ENCODE measurements at regions not wholly inside any gene's neighbourhood (a gene's known extent, or its start where the extent isn't known, plus 50 kb on each side); places are given as distances from the start of the nearest gene placed in this dataset.

GRCh38 chr22:49113758-49114157 lies 713.9 kb downstream of the BRD1 start:
- no peak for DNase-seq

- no peak for DNase-seq
These were observed 714.7 kb downstream of the BRD1 start for GRCh38 chr22:49112661-49113626.

DNA sequence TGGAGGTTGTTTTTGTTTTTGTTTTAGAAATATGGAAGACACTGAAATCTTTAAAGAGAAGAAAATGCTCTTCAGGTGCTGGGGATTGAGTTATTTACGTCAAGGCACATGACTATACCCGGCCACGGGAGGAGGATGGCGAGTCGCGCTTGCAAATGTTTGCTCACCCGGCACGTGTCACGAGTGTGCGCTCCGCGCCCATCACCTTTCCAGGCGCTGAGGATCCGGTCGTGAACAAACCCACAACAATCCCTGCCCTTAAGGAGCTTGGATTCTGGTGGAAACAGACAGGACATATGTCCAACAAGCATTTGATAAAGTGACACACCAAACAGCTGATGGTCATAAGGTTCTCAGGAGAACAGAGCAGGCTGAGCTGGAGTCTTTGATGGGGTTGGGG lies 715.5 kb downstream of the BRD1 start:
- DNase-seq, result no peak

- DNase-seq, result no peak
These were observed 716.6 kb downstream of the BRD1 start for GRCh38 chr22:49111085-49111484.

DNA sequence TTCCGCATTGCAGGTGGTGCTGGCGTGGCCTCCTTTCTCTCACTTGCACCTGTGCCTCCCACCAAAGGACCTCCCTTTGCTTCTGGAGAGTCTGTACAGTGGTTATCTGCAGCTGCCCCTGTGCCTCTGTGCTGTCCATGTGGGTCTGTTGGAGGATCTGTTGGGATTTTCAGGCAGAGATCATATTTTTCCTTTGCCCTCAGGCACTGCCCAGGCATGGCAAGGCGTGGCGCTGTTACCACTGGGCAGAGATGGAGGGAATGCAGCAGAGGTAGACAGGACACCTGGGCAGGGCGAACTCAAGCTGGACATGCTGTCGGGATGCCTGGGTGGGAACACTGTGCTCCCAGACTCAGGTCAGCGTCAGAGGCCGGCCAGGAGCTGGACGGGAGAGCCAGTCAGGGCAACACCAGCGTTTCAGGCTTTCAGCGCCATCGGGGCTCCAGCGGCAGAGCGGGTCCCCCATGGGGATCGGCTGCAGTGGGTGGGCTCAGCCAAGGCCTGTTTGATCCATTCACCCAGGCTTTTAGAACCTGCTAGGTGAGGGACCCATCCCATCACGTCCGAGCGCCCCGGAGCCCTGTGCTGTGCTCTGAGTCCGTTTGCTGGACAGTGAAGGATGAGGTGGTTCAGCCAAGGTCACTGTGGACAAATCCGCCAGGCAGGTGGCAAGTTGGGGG lies 718.9 kb downstream of the BRD1 start:
- no peak for DNase-seq

DNA sequence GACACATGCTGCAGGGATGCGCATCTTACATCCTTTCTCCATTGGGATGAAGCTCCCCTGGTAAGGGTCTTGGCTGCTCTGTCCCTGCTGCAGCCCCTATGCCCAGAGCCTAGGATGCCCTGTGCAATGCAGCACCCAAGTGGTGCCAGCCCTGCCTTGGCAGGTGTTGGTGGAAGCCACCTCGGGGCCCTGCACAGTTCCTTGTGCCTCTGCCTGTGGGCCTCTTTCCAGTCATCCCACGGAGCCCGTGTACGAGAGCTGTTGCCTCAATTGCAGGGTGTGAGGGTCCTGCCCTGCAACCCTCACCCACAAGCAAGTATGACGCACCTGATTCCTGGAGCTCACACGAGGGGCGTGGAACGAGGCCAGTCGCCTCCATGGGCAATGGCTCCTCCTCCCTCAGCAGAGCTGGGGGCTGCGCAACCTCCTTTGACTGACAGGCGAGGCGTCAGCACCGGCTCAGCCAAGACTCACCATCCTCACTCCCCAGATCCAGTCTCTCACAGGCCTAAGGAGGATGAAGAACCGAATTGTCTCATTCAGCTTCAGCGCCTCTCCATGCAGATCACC lies 719.6 kb downstream of the BRD1 start:
- no peak for DNase-seq

DNA sequence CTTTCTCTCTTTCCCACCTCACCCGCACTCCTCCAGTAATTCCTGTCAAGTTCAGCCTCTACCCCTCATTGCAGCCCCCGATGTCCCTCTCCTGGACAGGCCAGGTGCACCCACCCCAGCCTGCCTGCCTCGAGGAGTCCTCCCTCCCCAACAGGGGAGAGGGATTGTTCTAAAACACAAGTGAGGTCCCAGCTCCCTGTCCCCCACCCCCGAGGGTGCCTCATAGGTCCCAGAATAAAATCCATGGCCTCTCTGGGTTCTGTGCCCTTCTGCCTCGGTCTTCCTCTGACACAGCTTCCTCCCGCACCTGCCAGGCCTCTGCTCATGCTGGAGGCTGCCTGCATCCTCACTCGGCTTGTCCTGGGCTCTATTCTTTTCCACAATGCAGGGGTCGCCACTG lies 720.1 kb downstream of the BRD1 start:
- no peak for DNase-seq

DNA sequence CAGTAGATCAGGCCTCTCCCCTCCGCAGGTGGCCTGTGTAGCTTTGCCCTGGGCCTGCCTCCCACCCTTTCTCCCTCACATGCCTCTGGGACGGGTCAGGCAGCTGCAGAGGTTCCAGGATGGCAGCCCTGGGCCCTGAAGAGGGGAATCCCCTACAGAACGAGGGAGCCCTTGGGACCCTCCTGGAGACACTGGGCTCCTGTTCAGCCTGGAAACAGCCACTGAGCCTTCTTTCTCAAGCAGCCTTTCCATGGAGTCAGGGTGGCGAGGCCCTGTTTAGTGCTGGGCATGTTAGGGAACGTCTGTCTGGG lies 720.9 kb downstream of the BRD1 start:
- no peak for DNase-seq

- DNase-seq, result no peak
These were observed 721.4 kb downstream of the BRD1 start for GRCh38 chr22:49106096-49106841.

GRCh38 chr22:49104434-49104833 lies 723.2 kb downstream of the BRD1 start:
- DNase-seq, result no peak

- no peak for DNase-seq
These were observed 724.2 kb downstream of the BRD1 start for GRCh38 chr22:49103314-49104059.

DNA sequence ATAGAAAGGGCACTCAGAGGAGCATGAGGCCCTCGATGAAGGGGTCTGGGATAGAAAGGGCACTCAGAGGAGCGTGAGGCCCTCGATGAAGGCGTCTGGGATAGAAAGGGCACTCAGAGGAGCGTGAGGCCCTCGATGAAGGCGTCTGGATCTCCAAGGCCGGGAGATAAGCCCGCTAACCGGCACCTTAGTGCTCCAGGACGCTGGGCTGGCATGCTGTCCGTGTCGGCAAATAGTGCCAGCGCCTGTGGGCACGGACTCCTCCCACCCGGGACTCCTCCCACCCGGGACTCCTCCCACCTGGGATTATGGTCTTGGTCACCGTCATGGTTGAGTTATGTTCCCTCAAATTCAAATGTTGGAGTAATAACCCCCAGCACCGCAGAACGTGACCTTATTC lies 725.3 kb downstream of the BRD1 start:
- DNase-seq, result no peak

DNA sequence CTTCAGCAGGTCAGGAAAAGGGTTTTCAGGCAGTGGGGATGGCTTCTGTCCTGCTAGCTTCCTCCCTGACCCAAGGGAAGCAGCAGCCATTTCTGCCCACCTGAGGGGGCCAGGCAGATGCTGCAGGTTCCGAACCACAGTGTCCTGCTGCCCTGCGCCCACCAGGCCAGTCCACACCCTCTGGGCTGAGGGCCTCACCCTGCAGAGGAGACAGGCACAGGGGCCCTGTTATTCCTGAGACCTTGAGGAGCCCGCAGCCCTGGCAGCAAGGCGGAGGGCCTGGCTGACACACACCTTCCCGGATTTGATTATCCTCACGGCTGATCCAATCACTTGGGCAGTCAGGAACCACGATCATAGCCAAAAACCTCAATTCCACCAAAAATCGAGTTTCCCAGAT lies 725.8 kb downstream of the BRD1 start:
- no peak for DNase-seq

DNA sequence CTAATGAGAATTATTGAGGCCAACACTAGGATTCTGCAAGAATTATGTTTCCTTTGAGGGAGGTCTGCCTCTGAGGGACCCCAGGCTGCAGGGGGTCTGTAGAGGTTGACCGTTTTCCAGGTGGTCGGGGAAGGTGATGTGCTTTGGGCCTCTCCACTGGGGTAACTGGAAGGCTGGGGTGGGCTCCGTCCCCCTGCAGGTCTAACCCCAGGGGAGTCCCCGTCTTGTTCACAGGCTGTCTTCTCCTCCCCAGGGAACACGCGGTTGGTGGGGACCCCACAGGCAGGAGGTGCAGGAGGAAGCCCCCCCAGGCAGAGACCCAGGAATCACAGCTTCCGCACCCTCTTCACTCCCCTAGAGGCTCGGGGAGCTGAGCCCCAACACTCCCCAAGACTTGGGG lies 726.4 kb downstream of the BRD1 start:
- no peak for DNase-seq

DNA sequence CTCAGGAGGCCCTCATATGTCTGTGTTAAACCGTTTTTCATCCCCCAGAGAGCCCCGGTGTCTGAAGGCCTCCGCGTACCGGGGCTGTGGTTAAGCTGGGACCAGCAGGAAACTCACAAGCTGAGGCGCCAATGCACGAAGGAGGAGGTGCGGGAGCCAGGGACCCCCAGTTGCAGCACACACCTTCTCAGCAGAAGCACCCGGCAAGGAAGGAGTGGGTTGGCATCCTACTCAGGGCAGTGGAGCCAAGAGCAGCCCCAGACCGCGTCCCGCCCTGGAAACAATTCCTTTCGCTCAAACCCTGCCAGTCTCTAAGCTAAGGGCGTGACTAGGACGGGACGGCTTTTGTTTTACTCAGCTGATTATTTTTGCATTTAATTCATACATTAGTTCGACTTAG lies 726.9 kb downstream of the BRD1 start:
- DNase-seq, result no peak

DNA sequence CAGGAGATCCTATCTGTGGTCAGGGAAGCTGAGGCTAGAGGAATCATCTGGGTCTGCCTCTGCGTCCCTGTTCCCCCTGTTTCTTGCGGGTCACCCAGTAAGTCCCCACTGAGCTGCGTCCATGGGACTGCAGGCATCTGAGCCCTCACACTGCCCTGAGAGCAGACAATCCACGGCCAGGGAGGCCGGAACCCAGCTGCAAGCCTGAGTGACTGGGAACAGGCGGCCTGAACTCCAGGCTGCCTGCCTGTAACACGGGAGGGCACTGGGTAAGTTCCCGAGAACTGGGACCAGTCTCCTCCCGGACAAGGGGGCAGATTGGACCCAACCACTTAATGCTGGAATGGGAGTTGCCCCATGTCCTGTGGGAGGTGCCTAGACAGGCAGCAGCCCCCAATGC lies 727.4 kb downstream of the BRD1 start:
- no peak for DNase-seq

- DNase-seq, result no peak
These were observed 728.1 kb downstream of the BRD1 start for GRCh38 chr22:49099496-49100124.

DNA sequence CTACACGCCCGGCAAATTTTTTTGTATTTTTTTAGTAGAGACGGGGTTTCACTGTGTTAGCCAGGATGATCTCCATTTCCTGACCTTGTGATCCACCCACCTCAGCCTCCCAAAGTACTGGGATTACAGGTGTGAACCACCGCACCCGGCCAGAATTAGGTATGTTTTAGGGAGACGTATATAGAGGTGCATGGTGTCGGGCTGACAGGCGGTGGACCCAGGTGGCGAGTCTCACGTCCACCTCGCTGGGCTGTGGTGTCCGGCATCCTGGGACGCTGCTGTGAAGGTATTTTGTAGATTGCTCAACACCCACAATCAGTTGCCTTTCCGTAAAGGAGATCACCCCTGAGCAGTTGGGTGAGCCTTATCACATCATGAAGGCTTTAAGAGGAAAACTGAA lies 728.6 kb downstream of the BRD1 start:
- no peak for DNase-seq

DNA sequence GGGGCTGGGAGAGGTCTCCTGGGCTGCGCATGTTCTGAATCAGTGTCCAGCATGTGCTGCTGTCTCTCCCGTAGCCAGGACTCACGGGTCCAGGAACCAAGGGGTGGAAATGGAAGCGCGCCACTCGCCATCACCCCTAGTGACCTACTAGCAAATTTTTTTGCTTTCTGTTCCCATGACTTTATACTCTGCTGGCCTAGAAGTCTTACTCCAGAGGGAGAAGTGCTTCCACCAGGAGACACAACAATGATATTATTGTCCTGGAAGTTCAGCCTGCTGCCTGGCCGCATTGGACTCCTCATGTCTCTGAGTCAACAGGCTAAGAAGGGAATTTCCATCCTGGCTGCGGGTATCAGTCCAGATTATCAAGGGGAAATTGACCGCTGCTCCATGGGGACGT lies 729.7 kb downstream of the BRD1 start:
- no peak for DNase-seq

DNA sequence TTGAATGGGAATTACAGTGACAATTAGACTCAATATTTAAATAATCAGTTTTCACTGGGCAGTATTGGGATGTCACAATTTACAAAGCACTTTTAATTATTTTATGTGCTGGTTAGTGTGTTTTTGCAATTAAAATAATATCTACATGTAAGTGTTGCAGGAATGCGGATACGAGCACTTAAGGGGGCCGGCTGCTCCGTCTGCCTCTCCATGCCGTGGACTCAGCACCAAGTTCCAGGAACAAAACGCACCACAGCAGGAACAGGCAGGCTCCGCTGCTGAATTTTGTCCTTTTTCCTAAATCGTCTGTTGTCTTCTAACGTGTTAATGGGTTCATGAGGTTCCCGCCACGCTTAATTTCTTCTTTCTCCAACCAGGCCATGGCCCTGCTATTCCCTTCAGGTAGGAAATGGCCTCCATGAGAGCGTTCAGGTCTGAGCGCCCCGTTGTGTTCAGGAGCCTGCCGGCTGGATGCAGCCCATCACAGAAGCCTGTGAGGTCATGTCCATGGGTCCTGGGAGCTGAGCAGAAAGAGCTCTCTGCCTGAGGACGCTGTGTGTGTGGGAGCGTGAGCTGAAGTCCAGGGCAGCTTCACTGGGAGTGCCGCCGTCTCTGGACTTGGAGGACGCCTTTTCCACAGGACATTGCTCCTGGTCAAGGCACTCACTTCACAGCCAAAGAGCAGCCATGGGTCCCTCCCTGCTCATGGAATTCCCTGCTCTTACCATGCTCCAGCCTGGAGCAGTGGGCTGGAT lies 730.3 kb downstream of the BRD1 start:
- DNase-seq, result no peak
